HG02943 (cell line): ENCODE measurements at regions not wholly inside any gene's neighbourhood (a gene's known extent, or its start where the extent isn't known, plus 50 kb on each side); places are given as distances from the start of the nearest gene placed in this dataset.

ENCODE experiments used
- ATAC-seq: cut with Tn5 transposase; IDR thresholded peaks from one replicate; pipeline ENCODE4 v1.9.1; 2021; ENCODE audit warnings: mild to moderate bottlenecking, low read depth, moderate library complexity; ENCODE audit not compliant: unreplicated experiment

GRCh38 chr17:71985111-71986039, 135.4 kb upstream of the SOX9 start:
- no peak for ATAC-seq

GRCh38 chr17:71986886-71987285, 133.9 kb upstream of the SOX9 start:
- ATAC-seq = no peak

GRCh38 chr17:71987634-71988033, 133.2 kb upstream of the SOX9 start:
- ATAC-seq = peak; percentile 59

GRCh38 chr17:71989117-71989516, 131.7 kb upstream of the SOX9 start:
- no peak for ATAC-seq

- no peak for ATAC-seq
Observed at GRCh38 chr17:71993363-71993762, 127.5 kb upstream of the SOX9 start.

GRCh38 chr17:71995590-71995989, 125.2 kb upstream of the SOX9 start:
- no peak for ATAC-seq

GRCh38 chr17:72004011-72004427, 116.8 kb upstream of the SOX9 start:
- no peak for ATAC-seq

- ATAC-seq = peak; percentile 55
Observed at GRCh38 chr17:72004611-72005331, 116.0 kb upstream of the SOX9 start.

- ATAC-seq = no peak
Observed at GRCh38 chr17:72005332-72006163, 115.3 kb upstream of the SOX9 start.

GRCh38 chr17:72008236-72008876, 112.5 kb upstream of the SOX9 start:
- no peak for ATAC-seq

- ATAC-seq = no peak
Observed at GRCh38 chr17:72011561-72011960, 109.3 kb upstream of the SOX9 start.

GRCh38 chr17:72021417-72022041, 99.3 kb upstream of the SOX9 start:
- ATAC-seq = no peak

GRCh38 chr17:72022328-72023275, 98.2 kb upstream of the SOX9 start:
- no peak for ATAC-seq

GRCh38 chr17:72024457-72024856, 96.4 kb upstream of the SOX9 start:
- ATAC-seq = no peak

GRCh38 chr17:72025113-72025512, 95.7 kb upstream of the SOX9 start:
- ATAC-seq = no peak

GRCh38 chr17:72030067-72030899, 90.5 kb upstream of the SOX9 start:
- ATAC-seq = peak; percentile 77

GRCh38 chr17:72031219-72031884, 89.5 kb upstream of the SOX9 start:
- no peak for ATAC-seq
